IPS-18c (cell line): ENCODE measurements at regions not wholly inside any gene's neighbourhood (a gene's known extent, or its start where the extent isn't known, plus 50 kb on each side); places are given as distances from the start of the nearest gene placed in this dataset.

Experiments
- H3K4me3 ChIP-seq: 2 replicates; pipeline ENCODE4 v1.7.0; 2013; ENCODE audit warnings: low read depth, mild to moderate bottlenecking, low read length, moderate library complexity; ENCODE audit not compliant: insufficient read depth
- H3K9me3 ChIP-seq: one replicate; pipeline ENCODE4 v1.6.1; 2013; ENCODE audit warnings: mild to moderate bottlenecking, low read length, moderate library complexity; ENCODE audit not compliant: control insufficient read depth, insufficient read depth

- H3K4me3 ChIP-seq, result no peak overlapping the region
- H3K9me3 ChIP-seq, result peaks cover 2% of the 10 kb centered on the region
These were observed 157.4 kb downstream of the BUD13 start for GRCh38 chr11:116615211-116615865.

- H3K4me3 ChIP-seq, result no peak overlapping the region
- H3K9me3 ChIP-seq, result peaks cover 2% of the 10 kb centered on the region
These were observed 158.2 kb downstream of the BUD13 start for GRCh38 chr11:116614306-116615210.

GRCh38 chr11:116613206-116613875 is 159.4 kb downstream of the BUD13 start:
- H3K4me3 ChIP-seq, result no peak overlapping the region
- H3K9me3 ChIP-seq, result no peaks in the 10 kb centered on the region

- no peaks in the 10 kb centered on the region for H3K9me3 ChIP-seq
- H3K4me3 ChIP-seq, result no peak overlapping the region
These were observed 160.7 kb downstream of the BUD13 start for GRCh38 chr11:116611998-116612620.

GRCh38 chr11:116610190-116610589 is 162.6 kb downstream of the BUD13 start:
- Histone ChIP-seq H3K9me3 (no peaks in the 10 kb centered on the region), H3K4me3 (no peak overlapping the region)

- Histone ChIP-seq H3K9me3 (no peaks in the 10 kb centered on the region), H3K4me3 (no peak overlapping the region)
These were observed 165.8 kb downstream of the BUD13 start for GRCh38 chr11:116607027-116607426.

GRCh38 chr11:116605543-116606459 is 167.0 kb downstream of the BUD13 start:
- no peak overlapping the region for H3K4me3 ChIP-seq

GRCh38 chr11:116603728-116604323 is 169.0 kb downstream of the BUD13 start:
- no peaks in the 10 kb centered on the region for H3K9me3 ChIP-seq
- no peak overlapping the region for H3K4me3 ChIP-seq

More at GRCh38 chr11:116605543-116606459, 167.0 kb downstream of the BUD13 start:
- no peaks in the 10 kb centered on the region for H3K9me3 ChIP-seq

- Histone ChIP-seq H3K4me3 (no peak overlapping the region), H3K9me3 (no peaks in the 10 kb centered on the region)
These were observed 170.2 kb downstream of the BUD13 start for GRCh38 chr11:116602637-116602942.

GRCh38 chr11:116601814-116602636 is 170.8 kb downstream of the BUD13 start:
- Histone ChIP-seq H3K9me3 (no peaks in the 10 kb centered on the region), H3K4me3 (no peak overlapping the region)

- Histone ChIP-seq H3K4me3 (no peak overlapping the region), H3K9me3 (no peaks in the 10 kb centered on the region)
These were observed 171.9 kb downstream of the BUD13 start for GRCh38 chr11:116600930-116601329.

- H3K9me3 ChIP-seq, result no peaks in the 10 kb centered on the region
- H3K4me3 ChIP-seq, result no peak overlapping the region
These were observed 174.2 kb downstream of the BUD13 start for GRCh38 chr11:116598556-116598955.

- no peak overlapping the region for H3K4me3 ChIP-seq
- no peaks in the 10 kb centered on the region for H3K9me3 ChIP-seq
These were observed 174.8 kb downstream of the BUD13 start for GRCh38 chr11:116598036-116598435.

GRCh38 chr11:116596346-116597260 is 176.2 kb downstream of the BUD13 start:
- Histone ChIP-seq H3K4me3 (no peak overlapping the region), H3K9me3 (no peaks in the 10 kb centered on the region)
